Peyer's patch (tissue), 4 donors: ENCODE measurements at regions not wholly inside any gene's neighbourhood (a gene's known extent, or its start where the extent isn't known, plus 50 kb on each side); places are given as distances from the start of the nearest gene placed in this dataset.

Source experiments
- DNase-seq, 3 donors: peaks; one replicate each; pipeline ENCODE4 v3.0.0-alpha.2; 2017 to 2019
- H3K27ac ChIP-seq, 4 donors: fragments of 200-600 bp; sonication (generic); one replicate each; pipeline ENCODE4 v1.5.1; 2016 to 2019
- H3K27me3 ChIP-seq, 2 donors: fragments of 200-600 bp; sonication (generic); one replicate each; pipeline ENCODE4 v1.5.1; 2019
- H3K36me3 ChIP-seq, 3 donors: fragments of 200-600 bp; sonication (generic); one replicate each; pipeline ENCODE4 v1.5.1; 2016 to 2019
- H3K4me1 ChIP-seq, 4 donors: fragments of 200-600 bp; sonication (generic); one replicate each; pipeline ENCODE4 v1.5.1; 2016 to 2019
- H3K4me3 ChIP-seq, 4 donors: fragments of 200-600 bp; sonication (generic); 1 replicate in 3 of 4; 2 replicates in 1 of 4; pipeline ENCODE4 v1.5.1; 2016 to 2019; ENCODE audit warnings: mild to moderate bottlenecking in 1 of 4
- H3K9me3 ChIP-seq, 4 donors: fragments of 200-600 bp; sonication (generic); one replicate each; pipeline ENCODE4 v1.5.1; 2016 to 2019; ENCODE audit warnings: mild to moderate bottlenecking in 1 of 4
- POLR2A ChIP-seq, 2 donors: fragments of 450-650 bp; IDR thresholded peaks; one replicate each; pipeline ENCODE4 v1.5.1; 2017; ENCODE audit warnings: antibody characterized with exemption in 2 of 2, mild to moderate bottlenecking in 2 of 2, moderate library complexity in 2 of 2
- TF ChIP-seq, protein P1 (sequence below), 6 experiments: fragments of 450-650 bp in 4 of 6; fragments of 200-600 bp in 2 of 6; sonication (generic) in 1 of 6; IDR thresholded peaks; one replicate each; pipeline ENCODE4 v1.5.1; 2017 to 2019; ENCODE audit warnings: antibody characterized with exemption in 6 of 6, mild to moderate bottlenecking in 3 of 6, moderate library complexity in 1 of 6

DNA sequence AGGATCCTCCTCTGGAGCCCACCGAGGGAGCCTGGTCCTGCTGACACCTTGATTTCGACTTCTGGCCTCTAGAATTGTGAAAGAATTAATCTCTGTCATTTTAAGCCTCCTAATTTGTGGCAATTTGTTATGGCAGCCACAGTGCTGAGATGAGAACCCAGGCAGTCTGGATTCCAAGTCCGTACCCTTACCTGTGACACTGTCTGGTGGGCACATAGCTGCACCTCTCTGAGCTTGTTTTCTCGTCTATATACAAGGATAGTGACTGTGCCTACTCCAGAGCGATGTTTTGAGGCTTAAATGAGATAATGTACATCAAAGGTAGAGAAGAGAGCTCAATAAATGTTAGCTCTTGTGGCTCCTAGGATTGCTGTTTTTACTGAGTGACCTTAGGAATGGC is 128.4 kb upstream of the MPHOSPH6 start:
- Histone ChIP-seq H3K4me3 (no peak overlapping the region), H3K36me3 (no peaks in the 10 kb centered on the region), H3K27me3 (no peaks in the 10 kb centered on the region), H3K27ac (no peak overlapping the region), H3K4me1 (no peaks in the 10 kb centered on the region), H3K9me3 (no peaks in the 10 kb centered on the region)
- no peak for TF ChIP-seq POLR2A (IDR thresholded peaks at IDR 0.05)
- TF ChIP-seq, protein P1, sequence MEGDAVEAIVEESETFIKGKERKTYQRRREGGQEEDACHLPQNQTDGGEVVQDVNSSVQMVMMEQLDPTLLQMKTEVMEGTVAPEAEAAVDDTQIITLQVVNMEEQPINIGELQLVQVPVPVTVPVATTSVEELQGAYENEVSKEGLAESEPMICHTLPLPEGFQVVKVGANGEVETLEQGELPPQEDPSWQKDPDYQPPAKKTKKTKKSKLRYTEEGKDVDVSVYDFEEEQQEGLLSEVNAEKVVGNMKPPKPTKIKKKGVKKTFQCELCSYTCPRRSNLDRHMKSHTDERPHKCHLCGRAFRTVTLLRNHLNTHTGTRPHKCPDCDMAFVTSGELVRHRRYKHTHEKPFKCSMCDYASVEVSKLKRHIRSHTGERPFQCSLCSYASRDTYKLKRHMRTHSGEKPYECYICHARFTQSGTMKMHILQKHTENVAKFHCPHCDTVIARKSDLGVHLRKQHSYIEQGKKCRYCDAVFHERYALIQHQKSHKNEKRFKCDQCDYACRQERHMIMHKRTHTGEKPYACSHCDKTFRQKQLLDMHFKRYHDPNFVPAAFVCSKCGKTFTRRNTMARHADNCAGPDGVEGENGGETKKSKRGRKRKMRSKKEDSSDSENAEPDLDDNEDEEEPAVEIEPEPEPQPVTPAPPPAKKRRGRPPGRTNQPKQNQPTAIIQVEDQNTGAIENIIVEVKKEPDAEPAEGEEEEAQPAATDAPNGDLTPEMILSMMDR (IDR thresholded peaks at IDR 0.05) = no peak
- no peak for DNase-seq

DNA sequence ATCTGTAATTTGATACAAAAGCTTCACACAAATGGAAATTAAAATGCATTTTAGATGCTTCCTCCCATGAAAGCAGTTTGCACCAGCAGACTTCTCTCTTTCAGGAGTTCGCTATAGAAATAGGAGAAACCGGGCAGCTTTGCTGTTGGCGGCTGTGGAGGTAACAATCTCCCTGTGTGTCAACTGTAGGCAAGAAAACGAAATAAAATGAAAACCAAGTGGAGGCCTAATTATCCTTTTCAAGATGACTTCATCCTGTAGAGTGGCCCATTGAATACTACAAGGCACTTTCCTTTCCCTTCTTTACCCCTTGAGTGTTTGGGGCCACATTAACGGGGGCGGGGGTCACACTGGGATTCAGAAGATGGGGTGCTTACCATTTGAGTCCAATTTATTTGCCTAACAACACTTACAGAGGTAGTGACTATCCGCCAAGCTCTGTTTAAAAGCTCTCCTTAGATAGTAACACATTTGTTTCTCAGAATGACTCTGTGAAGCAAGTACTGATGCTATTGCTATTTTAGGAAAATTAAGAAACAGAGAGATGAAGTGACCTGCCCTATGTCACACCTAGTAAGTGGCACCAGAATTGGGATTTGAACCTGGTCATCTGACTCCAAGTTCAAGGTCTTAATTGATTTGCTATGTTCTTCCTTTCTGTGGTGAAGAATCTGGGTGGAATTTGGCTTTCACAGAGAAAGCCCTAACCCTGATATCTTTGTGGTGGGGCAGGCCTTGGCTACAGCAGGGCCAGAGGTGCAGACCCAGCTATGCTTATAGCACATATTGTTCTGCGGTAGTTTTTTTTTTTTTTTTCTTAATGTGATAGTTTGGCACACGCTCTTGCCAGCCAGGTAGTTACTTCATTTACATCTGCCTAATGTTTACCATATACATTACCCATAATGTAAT is 125.5 kb upstream of the MPHOSPH6 start:
- H3K27me3 ChIP-seq = no peaks in the 10 kb centered on the region
- H3K27ac ChIP-seq = no peak overlapping the region
- no peaks in the 10 kb centered on the region for H3K4me1 ChIP-seq
- no peak overlapping the region for H3K4me3 ChIP-seq
- H3K9me3 ChIP-seq = no peaks in the 10 kb centered on the region
- DNase-seq = no peak
- no peak for TF ChIP-seq POLR2A (IDR thresholded peaks at IDR 0.05)
- TF ChIP-seq, protein P1 (IDR thresholded peaks at IDR 0.05) = no peak
- no peaks in the 10 kb centered on the region for H3K36me3 ChIP-seq

DNA sequence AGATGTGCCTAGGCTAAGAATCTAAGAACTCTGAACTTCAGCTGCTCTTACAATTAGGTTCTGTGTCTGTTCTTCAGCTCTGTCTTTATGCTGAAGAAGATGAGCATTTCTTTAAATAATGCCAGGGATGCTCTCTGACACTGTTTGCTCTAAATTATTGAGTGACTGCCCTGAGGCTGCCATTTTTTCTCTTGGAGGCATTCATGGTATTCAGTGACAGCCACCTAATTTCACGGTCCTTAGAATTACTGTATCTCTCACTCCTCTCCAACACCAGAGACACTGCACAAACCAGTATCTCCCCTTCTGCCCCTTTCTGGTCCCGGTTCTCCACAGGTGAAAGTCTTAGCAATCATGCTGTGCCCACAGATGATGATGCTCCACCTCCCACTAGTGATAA is 123.6 kb upstream of the MPHOSPH6 start:
- H3K27ac ChIP-seq = no peak overlapping the region
- no peaks in the 10 kb centered on the region for H3K27me3 ChIP-seq
- no peak overlapping the region for H3K4me3 ChIP-seq
- H3K9me3 ChIP-seq = no peaks in the 10 kb centered on the region
- no peaks in the 10 kb centered on the region for H3K4me1 ChIP-seq
- no peak for DNase-seq
- H3K36me3 ChIP-seq = no peaks in the 10 kb centered on the region
- no peak for TF ChIP-seq POLR2A (IDR thresholded peaks at IDR 0.05)
- TF ChIP-seq, protein P1 (IDR thresholded peaks at IDR 0.05) = no peak

DNA sequence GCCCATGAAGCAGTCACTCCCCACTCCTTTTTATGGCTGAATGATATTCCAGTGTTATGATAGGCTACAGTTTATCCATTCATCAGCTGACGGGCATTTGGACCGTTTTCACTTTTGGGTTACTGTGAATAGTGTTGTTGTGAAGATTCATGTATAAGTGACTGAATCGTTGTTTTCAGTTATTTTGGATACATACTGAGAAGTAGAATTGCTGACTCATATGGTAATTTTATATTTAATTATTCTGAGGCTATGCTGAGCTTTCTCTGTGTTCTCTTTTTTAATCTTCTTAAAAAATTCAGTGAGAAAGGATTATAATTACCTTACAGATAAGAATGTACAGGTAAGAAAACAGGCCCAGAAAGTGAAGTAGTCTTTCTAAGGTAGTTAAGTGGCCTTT is 117.9 kb upstream of the MPHOSPH6 start:
- no peak for TF ChIP-seq POLR2A (IDR thresholded peaks at IDR 0.05)
- TF ChIP-seq, protein P1 (IDR thresholded peaks at IDR 0.05) = no peak

DNA sequence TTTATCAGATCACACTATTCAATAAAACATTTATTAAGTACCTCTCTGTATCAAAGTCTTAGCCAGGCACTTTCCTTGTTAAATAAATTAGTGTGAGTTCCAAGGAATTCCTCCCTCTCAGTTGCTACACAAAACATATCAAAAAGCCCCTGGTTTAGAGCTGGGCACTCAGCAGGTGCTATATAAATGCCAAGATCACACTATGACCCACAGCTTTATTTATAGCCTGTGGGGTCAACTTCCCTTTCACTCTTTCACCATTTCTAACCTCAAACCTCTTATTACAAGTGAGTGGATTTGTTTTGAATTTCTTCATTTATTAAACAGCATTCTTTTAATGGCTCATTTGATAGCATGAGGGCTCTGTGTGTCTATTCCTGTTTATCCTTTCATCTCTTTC is 112.6 kb upstream of the MPHOSPH6 start:
- H3K4me1 ChIP-seq = no peaks in the 10 kb centered on the region
- no peak overlapping the region for H3K4me3 ChIP-seq
- DNase-seq = no peak
- no peaks in the 10 kb centered on the region for H3K9me3 ChIP-seq
- H3K27me3 ChIP-seq = no peaks in the 10 kb centered on the region
- no peaks in the 10 kb centered on the region for H3K36me3 ChIP-seq
- no peak for TF ChIP-seq POLR2A (IDR thresholded peaks at IDR 0.05)
- TF ChIP-seq, protein P1 (IDR thresholded peaks at IDR 0.05) = no peak
- no peak overlapping the region for H3K27ac ChIP-seq

More for the DNA sequence above, 117.9 kb upstream of the MPHOSPH6 start:
- H3K4me1 ChIP-seq = no peaks in the 10 kb centered on the region
- H3K27me3 ChIP-seq = no peaks in the 10 kb centered on the region
- no peak for DNase-seq
- H3K4me3 ChIP-seq = no peak overlapping the region
- H3K36me3 ChIP-seq = no peaks in the 10 kb centered on the region
- H3K9me3 ChIP-seq = no peaks in the 10 kb centered on the region
- no peak overlapping the region for H3K27ac ChIP-seq
